CD4-positive, alpha-beta T cell treated with Interleukin-17A for 1 hour (primary cell): ENCODE measurements at regions not wholly inside any gene's neighbourhood (a gene's known extent, or its start where the extent isn't known, plus 50 kb on each side); places are given as distances from the start of the nearest gene placed in this dataset.

Experiments
- DNase-seq: peaks from one replicate; pipeline ENCODE4 v3.0.0-alpha.2; 2020

DNA sequence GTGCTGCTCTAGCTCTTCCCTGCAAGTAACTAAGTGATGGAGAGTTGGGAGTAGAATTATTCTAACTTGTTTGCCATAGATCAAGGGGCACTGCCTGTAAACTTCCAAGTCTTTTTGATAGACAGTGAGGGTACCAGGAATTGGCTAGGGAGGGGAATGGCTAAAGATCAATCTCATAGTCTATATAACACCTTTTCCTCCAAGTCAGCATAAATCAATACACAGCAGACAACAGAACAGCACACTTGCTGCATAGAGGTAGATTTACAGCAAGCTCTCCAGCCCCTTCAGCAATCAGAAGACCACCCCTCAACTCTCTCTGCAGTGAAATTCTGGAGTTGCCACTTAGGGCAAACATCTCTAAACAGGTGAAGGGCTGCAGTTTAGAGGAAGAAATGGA is 643.5 kb upstream of the KLF4 start:
- no peak for DNase-seq

DNA sequence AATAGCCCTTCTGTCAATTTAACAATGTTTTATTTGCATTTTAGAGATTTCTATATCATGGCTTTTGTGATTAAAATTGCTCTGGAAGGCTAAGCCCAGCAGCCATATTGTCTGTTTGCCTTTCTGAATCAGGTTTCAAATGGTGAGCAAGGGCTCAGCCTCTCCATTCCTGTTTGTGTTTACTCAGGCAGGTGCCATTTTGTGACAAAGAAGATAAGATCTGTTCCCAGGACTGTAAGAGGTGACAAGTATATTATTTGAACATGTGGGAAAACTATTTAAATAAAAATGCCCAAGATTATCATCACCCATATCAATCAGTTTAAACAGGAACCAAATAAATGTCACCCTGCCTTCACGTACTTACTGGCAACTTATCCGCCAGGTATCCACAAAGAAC is 641.3 kb upstream of the KLF4 start:
- DNase-seq: no peak

DNA sequence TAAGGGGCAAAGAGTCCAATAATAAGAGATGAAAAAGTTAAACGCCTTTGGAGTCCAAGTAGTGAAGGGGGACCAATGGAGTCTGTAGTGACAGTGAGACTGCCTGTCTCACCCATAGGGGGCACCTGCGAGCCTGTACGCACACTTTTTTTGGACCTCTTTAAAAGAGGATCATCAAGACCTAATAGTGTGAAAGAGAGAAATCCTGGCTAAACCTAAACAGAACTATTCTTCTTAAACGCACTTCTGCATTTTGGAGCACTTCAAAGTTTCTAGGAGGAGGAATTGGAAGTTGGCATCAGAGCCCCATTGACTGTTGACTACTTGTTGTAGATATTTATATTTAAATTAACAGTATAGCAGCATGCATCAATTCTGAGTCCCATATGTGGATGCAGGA is 636.1 kb upstream of the KLF4 start:
- no peak for DNase-seq

DNA sequence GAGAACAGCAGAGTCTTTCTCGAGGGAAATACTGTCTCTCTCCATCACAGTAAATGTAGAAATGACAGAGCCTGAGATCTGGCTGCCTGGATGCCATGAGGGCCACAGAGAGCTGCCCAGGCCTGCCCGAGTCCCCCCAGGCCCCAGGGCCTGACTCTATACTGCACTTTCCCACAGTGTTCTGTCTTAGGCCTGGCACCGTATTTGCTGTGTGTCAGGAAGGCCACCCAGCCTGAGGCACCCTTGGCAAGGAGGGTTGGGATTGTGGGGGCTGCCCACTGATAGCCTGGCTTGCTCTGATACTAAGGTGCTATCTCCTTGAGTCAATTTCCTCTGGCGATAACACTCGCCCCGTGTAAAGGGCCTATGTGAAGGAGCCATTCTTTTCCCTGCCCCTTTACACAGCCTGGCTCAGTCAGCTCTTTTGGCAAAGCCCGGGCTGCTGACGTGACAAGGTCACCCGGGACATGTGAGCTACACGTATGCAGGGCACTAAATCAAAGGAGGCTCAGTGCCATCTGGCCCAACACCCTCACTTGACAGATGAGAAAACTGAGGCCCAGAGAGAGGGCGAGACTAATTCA is 630.1 kb upstream of the KLF4 start:
- no peak for DNase-seq

DNA sequence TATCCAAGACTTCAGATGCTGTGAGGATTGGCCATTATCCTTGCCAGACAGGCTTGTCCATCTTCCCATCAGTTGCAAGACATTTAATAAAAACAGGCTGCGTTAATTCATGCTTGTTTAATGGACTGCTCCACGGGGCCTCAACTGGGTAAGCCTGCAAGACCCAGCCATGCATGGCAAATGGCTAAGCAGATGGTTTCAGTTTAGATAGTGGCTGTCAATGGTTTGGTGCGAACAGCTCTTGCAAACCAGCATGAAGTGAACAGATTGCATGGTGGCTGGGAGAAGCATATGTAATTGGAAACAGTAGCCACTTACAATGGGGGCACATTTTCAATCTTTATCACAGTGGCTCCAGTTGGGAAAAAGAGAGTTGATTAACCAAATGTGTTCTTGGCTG is 628.2 kb upstream of the KLF4 start:
- no peak for DNase-seq

GRCh38 chr9:108117306-108117705 is 627.7 kb upstream of the KLF4 start:
- no peak for DNase-seq

DNA sequence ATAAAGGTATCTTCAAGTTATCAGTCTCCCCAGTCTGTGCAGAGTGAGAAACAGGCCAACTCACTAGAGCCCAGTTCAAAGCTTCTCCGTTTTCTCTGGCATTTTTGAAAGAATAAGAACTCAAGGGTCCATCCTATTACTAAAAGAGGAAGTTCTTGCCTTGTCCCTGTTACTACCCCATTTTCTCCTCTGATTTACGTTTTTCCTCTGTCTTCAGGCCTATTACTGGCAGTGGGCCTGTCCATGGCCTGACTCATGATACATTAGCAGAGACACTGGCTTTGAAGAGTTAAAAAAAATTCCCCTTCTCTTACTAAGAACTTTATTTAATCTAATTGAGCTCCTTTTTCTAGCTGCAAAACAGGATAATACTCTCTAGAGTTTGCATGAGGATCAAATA is 624.0 kb upstream of the KLF4 start:
- DNase-seq: no peak

GRCh38 chr9:108109927-108110690 is 620.5 kb upstream of the KLF4 start:
- DNase-seq: no peak

GRCh38 chr9:108108852-108109448 is 619.4 kb upstream of the KLF4 start:
- DNase-seq: no peak

GRCh38 chr9:108108280-108108851 is 618.8 kb upstream of the KLF4 start:
- DNase-seq: no peak

DNA sequence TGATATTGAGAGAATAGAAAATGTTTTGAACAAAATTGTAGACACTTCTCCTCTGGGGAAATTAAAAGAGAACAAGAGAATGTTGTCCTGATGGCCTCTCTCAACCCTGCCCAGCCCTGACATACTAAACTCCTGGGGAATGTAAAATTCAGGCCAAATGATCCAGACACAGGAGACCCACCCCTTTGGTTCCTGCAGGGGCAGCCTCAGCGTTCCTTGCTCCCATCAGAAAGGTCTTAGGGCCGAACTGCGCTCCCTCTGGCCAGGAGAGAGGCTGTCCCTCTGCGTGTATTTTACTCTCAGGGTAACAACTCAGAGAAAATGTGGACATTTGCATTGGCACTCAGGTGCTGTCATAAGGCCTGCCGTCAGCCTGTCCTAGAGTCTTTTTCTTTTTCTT is 616.3 kb upstream of the KLF4 start:
- no peak for DNase-seq

GRCh38 chr9:108104991-108105390 is 615.4 kb upstream of the KLF4 start:
- DNase-seq: no peak

DNA sequence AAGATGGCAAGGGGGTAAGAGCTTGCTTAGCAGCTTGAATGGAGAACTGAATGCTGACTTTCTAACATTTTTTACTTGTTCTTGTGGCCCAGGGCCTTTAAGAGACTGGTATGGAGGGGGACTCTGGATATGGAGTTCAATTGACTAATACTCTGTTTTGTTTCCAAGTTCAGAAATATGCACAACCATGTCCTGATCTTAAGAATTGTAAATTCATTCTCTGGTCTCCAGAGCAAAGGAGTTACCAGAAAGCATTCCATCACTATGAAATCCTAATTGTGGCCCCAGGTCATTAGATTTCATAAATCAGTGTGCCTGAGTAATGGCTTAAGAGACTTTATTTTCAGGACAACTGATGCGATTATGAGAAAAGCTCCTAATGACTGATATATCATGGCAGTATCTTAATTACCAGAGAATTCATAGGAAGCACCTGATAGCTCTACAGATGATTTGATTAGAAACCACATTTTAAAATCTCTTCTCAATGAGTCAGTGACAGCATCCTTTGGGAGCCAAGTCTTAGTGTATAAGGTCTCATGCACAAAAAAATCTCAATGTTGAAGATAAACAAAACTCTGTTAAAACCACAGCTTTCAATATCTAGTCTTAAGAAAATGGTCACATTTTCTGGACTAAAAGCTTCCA is 613.6 kb upstream of the KLF4 start:
- no peak for DNase-seq

DNA sequence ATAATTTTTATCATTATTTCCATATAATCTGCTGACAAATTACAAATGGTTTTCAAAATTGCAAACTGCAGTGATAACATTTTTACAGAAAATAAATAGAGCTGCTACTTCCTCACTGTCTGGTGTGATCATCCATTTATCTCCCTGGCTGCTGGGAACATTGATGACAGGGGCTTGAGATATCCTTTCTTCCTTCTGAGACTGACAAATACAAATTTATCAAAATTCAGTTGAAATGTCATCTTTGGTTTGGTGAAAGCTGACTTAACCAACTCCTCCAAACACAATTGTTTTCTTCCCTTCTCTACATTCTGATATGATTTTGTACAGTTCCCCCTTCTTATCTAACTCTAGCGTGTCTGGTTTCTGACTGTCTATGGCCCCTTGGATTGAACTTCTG is 611.8 kb upstream of the KLF4 start:
- no peak for DNase-seq

- no peak for DNase-seq
These were observed 611.0 kb upstream of the KLF4 start for GRCh38 chr9:108100571-108100970.

DNA sequence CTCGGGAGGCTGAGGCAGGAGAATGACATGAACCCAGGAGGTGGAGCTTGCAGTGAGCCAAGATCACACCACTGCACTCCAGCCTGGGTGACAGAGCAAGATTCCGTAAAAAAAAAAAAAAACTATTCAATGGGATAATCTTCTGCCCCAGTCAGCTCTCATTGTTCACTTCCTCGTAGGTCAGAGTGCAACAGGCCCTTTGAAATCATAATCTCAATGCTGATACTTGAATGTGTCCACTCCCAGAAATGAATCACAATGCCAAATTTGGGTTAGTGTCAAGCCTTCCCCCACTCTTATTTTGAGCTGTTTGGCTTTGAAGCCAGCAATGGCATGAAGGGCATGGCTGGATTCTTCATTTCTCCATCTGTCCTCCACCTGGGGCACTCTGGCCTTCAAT is 610.3 kb upstream of the KLF4 start:
- DNase-seq: no peak

DNA sequence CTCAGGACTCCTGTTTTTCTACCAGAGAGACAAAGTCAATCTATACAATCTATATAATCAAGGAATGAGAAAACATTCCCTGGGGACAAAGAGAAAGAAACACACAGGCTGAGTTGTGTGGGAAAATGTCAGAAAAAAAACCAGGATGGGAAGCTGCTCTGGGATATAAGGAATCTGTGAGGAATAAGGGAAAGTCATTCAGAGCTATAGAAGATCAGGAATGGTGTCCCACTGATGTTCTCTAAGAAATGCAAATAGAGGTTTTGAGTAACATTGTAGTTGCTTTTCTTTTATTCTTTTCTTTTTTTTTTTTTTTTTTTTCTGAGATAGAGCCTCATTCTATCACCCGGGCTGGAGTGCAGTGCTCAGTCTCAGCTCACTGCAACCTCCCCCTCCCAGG is 605.9 kb upstream of the KLF4 start:
- DNase-seq: no peak

DNA sequence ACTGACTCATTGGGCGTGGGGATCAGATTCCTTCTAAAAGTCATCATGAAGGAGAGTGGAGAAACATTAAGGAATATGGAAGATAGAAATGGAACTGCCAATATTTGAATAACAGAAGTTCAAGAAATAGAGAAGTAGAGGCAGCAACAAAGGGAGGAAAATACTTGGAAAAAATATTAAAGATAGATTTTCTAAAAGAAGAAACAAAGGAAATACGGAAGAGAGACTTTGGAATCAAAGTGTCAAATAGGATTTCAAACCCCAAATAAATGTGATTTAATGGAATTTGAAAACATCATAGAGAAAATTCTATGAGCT is 605.1 kb upstream of the KLF4 start:
- DNase-seq: no peak

DNA sequence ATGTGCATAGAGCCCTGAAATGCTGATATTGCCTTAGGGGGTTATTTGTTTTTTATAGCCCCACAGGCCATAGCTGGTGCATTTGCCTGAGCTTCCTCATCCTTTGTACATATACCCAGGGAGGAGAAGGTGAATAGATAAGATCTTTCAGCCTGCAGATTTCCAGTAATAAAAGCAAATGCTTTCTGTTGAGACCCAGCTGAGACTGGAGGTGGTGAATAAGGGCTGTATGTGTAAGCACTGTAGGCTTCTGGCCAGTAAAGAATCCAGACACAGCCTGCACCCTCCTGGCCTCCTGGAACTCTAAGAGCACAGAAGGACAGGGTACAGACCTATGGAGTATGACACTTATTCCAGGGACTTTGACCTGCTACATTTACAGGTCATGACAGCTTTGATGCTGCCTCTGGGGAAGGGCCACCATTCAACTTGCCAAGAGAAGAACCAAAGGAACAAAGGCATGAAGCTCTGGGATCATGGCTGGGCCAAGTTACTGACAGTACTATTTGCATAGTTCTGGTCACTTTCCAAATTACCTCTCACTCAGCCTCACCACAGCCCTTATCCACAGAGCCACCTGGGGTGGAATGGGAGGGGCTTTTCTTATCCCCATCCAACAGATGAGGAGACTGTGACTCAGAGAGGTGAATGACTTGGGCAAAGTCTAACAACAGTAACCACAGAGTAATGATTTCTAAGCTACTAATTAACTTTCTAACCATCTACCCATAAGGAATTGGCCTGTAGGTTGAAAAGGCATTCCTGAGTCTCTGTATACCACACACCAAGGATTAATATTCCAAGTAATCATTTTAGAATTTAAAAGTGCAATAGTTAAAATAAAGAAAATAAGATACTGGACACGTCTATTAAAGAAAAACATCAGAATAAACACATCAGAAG is 604.5 kb upstream of the KLF4 start:
- DNase-seq: no peak

DNA sequence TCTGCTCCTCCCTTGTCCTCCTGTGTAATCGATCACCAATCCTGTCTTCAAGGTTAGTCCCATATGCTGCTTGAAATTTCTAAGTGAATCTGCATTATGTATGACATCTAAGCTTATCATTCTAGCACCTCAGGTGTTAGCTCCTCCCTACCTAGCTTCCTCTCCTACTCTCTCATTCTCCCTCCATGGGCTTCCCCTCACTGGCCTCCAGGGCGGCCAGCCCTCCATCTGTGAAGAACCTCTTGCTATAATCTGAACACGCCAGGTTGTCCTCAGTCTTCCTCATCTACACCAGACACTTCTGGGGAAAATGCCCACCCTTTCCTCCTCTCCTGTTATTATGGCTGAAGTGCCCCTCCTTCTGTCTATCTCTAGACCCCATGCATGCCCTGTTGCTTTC is 599.3 kb upstream of the KLF4 start:
- DNase-seq: no peak

GRCh38 chr9:108087781-108088180 is 598.2 kb upstream of the KLF4 start:
- no peak for DNase-seq

DNA sequence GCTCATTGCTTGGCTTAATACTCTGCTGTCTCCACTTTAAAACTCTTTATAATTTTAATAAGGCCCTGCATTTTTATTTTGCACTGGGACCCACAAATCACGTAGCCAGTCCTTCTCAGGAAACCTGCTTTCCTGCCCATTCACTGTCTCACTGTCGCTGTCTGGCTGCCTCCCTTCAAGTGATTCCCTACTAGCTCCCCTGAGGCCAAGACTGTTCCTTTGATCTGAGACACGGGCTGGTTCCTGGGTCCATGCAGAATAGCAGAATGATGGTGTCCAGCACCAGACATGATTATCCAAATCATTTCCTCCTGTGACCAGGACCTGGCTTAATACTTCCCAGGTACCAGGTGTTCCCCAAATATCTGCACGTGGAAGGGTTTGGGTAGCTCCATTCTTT is 597.1 kb upstream of the KLF4 start:
- DNase-seq: no peak

GRCh38 chr9:108085294-108085693 is 595.7 kb upstream of the KLF4 start:
- no peak for DNase-seq
